GM12864 (cell line): ENCODE measurements at regions not wholly inside any gene's neighbourhood (a gene's known extent, or its start where the extent isn't known, plus 50 kb on each side); places are given as distances from the start of the nearest gene placed in this dataset.

Experiments used
- DNase-seq: peaks from one replicate; pipeline ENCODE4 v3.0.0-alpha.2; 2011; ENCODE audit warnings: low read depth
- H3K4me3 ChIP-seq: 2 replicates; pipeline ENCODE4 v1.5.1; 2011; ENCODE audit warnings: mild to moderate bottlenecking, low read depth, low read length, control low read depth
- TF ChIP-seq, protein P1 (sequence below): IDR thresholded peaks from 2 replicates; pipeline ENCODE4 v1.5.1; 2011; ENCODE audit warnings: low read depth, mild to moderate bottlenecking, moderate library complexity, low read length, control low read depth, inconsistent platforms; ENCODE audit errors: missing control alignments

DNA sequence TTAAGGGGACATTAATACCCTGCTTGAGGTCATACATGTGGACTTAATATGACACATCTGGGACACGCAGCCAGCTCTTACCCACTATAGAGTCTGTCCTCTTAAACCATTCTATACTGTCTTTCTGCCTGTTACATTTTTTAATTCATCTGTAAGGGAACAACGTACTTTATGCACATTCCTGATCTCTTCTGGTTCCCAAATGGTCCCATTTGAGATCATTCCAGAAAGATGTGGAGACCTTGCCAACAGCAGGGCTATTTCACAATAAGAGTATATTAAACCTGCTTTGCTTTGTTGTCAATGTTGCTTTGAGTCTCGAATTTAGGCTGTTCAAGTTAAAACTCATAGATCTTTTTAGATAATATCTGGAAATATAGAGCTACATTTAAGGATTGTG, 332.2 kb upstream of the RAG2 start:
- TF ChIP-seq, protein P1, sequence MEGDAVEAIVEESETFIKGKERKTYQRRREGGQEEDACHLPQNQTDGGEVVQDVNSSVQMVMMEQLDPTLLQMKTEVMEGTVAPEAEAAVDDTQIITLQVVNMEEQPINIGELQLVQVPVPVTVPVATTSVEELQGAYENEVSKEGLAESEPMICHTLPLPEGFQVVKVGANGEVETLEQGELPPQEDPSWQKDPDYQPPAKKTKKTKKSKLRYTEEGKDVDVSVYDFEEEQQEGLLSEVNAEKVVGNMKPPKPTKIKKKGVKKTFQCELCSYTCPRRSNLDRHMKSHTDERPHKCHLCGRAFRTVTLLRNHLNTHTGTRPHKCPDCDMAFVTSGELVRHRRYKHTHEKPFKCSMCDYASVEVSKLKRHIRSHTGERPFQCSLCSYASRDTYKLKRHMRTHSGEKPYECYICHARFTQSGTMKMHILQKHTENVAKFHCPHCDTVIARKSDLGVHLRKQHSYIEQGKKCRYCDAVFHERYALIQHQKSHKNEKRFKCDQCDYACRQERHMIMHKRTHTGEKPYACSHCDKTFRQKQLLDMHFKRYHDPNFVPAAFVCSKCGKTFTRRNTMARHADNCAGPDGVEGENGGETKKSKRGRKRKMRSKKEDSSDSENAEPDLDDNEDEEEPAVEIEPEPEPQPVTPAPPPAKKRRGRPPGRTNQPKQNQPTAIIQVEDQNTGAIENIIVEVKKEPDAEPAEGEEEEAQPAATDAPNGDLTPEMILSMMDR = no peak

DNA sequence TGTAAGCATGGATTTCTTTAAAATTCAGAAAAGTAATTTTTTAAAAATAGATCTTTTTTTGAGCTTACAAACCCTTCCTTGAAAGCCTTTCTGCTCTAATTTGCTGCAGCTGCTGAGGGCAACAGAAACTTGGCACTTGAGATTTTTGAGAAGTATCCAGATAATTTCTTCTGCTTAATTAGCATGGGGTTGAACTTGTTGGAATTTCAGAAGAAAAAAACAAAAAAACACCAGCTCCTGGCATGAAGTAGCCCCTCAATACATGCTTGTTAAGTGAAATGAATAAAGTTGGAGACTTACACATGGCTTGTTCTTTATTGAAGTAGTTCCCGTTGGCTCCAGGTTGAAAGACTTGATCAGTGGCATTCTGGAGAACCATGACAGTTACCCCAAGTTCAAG, 331.4 kb upstream of the RAG2 start:
- no peak for DNase-seq
- no peak overlapping the region for H3K4me3 ChIP-seq
- TF ChIP-seq, protein P1 = no peak

More for the DNA sequence above, 332.2 kb upstream of the RAG2 start:
- H3K4me3 ChIP-seq = no peak overlapping the region
- DNase-seq = no peak

DNA sequence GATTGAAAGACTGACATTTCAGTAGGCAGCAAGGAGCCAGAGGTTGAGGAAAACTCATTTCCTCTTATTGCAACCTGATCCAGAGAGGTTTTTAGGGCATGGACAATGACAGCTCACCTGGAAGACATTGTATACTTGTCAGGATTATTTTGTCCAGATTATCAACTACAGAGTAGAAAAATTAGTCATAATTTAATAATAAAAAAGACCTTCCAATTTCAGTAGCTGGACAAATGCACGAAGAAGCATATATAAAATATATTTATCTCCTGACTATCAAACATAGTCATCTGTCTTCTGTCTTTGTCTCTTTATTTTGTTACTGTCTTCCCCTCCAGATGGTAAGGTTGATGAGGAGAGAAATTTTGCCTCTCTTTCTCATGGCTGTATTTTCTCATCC, 330.6 kb upstream of the RAG2 start:
- no peak overlapping the region for H3K4me3 ChIP-seq
- no peak for DNase-seq
- TF ChIP-seq, protein P1 = no peak

DNA sequence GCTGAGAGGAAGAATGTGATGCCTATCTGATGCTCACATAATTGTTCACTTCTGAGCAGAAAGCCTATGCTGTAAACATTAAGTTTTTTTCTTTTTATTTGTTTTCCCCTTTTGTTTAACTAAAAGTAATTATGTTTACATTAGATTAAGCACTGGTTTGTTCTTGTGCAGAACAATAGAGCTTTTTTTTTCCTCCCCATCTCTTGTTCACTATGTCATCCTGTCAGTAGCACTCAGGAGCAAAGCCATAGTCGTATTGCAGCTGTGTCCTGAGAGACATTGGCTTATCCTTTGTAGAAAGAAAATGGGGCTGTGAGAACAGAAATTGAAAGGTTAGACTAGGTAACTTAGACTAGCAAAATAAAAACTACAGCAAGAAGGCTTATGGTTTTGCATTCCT, 301.8 kb upstream of the RAG2 start:
- H3K4me3 ChIP-seq = no peak overlapping the region
- TF ChIP-seq, protein P1 = no peak
- no peak for DNase-seq

DNA sequence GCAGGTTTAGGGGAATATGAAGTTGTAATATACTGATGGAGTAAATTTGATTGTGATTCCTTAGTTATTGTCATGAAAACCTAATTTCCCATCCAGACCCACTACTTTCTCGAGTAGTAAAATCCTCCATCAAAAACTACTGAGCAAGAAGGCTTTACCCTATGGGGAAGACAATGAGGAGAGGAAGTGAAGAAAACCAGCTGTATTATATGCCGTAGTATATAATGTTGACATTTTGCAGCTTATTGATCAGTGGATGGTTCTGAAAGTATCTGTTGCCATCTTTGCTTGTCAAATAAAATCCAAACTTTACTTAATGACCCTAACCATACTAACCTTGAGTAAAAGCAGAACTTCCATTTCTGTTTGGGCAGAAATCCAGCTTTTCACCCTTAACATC, 292.8 kb upstream of the RAG2 start:
- DNase-seq = no peak
- H3K4me3 ChIP-seq = no peak overlapping the region
- TF ChIP-seq, protein P1 = no peak

DNA sequence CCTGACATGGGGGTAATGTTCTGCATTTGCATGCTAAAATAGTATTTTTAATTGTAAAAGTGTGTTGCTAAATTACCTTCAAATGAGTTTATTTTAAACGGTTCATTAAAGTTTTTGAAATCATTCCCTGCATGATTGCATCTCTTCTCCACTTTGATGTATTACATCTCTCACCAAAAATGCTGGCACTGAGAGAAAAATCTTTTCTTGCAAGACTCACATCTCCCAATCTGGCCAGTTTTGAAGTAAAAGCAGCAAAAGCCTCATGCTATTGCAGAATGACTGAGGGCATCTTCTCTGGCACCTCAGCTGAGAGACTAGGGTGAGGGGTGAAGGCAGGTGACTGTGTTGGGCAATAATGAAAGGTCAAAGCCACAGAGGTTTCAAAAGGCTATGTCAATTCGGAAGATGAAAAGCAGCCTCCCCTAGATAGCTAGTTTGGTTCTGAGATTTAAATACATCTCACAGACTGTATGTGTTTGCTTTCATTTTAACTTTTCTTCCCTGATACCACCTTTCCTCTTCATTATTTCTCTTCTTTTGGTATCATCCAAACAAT, 292.2 kb upstream of the RAG2 start:
- H3K4me3 ChIP-seq = no peak overlapping the region
- TF ChIP-seq, protein P1 = no peak

DNA sequence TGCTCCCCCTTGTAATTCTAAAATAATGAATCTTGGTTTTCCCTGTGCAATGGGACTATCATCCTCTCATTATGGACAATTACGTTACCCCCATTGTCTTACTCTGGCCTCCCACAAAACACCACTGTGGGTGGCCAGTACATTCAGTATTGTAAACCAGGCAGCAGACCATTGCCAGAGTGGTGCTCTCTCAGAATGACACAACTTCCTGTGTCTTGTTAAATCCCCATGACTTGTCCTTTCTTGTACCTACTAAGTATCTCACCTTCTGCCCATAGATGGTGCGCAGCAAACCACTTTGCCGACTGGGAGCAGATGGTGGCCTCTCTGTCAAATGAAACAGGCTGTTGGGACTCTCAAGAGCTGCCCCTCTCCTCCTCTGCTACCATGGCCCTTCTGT, 287.1 kb upstream of the RAG2 start:
- H3K4me3 ChIP-seq = no peak overlapping the region
- TF ChIP-seq, protein P1 = no peak
- DNase-seq = no peak

More for the DNA sequence above, 292.2 kb upstream of the RAG2 start:
- DNase-seq = no peak
